A549 (cell line): ENCODE measurements at regions not wholly inside any gene's neighbourhood (a gene's known extent, or its start where the extent isn't known, plus 50 kb on each side); places are given as distances from the start of the nearest gene placed in this dataset.

ENCODE experiments used
- ATAC-seq, 2 experiments: fragments of 200-7000 bp in 1 of 2; fragments of >200 bp in 1 of 2; cut with Nextera tagmentation in 1 of 2; cut with Tn5 transposase in 1 of 2; 3 replicates each; pipeline versions ENCODE4 v1.8.0 to v1.9.1; 2018 to 2020; ENCODE audit warnings: mild to moderate bottlenecking in 1 of 2, moderate library complexity in 1 of 2
- CTCF ChIA-PET: fragments of 300-600 bp; sonication (Branson Sonifier 250); formaldehyde crosslinking; extraction: SDS; loops from one replicate; lab custom pipeline; 2021; ENCODE audit warnings: antibody characterized with exemption, inconsistent platforms; lab: Yijun Ruan, JAX
- POLR2A ChIA-PET: fragments of 350-600 bp; formaldehyde crosslinking; extraction: SDS; loops from one replicate; lab custom pipeline; 2021; ENCODE audit warnings: antibody characterized with exemption, inconsistent platforms; lab: Yijun Ruan, JAX
- DNase-seq, 2 experiments: peaks; one replicate each; pipeline versions ENCODE4 v3.0.0 to v3.0.0-alpha.2; 2011 to 2016; ENCODE audit warnings: low read depth in 1 of 2, low spot score in 1 of 2
- FAIRE-seq: peaks from 2 replicates; lab custom pipeline; 2011; peaks lifted over from hg19 to GRCh38; lab: Jason Lieb, UNC
- H3K27ac ChIP-seq, 2 experiments: fragments of >200 bp; sonication (Bioruptor Twin); formaldehyde crosslinking; 3 replicates each; pipeline ENCODE4 v1.5.1; 2016 to 2017
- H3K4me1 ChIP-seq: fragments of >200 bp; sonication (Bioruptor Twin); formaldehyde crosslinking; 3 replicates; pipeline ENCODE4 v1.6.1; 2016
- H3K4me2 ChIP-seq: fragments of >200 bp; sonication (Bioruptor Twin); formaldehyde crosslinking; 3 replicates; pipeline ENCODE4 v1.6.1; 2016
- H3K4me3 ChIP-seq: fragments of >200 bp; sonication (Bioruptor Twin); formaldehyde crosslinking; 3 replicates; pipeline ENCODE4 v1.5.1; 2016
- H3K9me3 ChIP-seq: fragments of >200 bp; sonication (Bioruptor Twin); formaldehyde crosslinking; 3 replicates; pipeline ENCODE4 v1.6.1; 2016
- CHD2 ChIP-seq: fragments of 150-350 bp; IDR thresholded peaks from 2 replicates; pipeline ENCODE4 v1.6.1; 2014; ENCODE audit warnings: low read length; ENCODE audit not compliant: partially characterized antibody
- CTCF ChIP-seq: fragments of >200 bp; sonication (Bioruptor Twin); formaldehyde crosslinking; IDR thresholded peaks from 3 replicates; pipeline ENCODE4 v1.5.1; 2016
- EHF ChIP-seq: fragments of 250-450 bp; sonication (Bioruptor Pico); IDR thresholded peaks from 2 replicates; pipeline ENCODE4 v1.5.0; 2020; ENCODE audit warnings: mild to moderate bottlenecking
- EP300 ChIP-seq, 2 experiments: fragments of >200 bp; sonication (Bioruptor Twin); formaldehyde crosslinking; IDR thresholded peaks; 2 replicates in 1 of 2; 3 replicates in 1 of 2; pipeline ENCODE4 v1.6.1; 2016 to 2017
- FOSL2 ChIP-seq, 2 experiments: fragments of 450-650 bp in 1 of 2; fragments of >200 bp in 1 of 2; sonication (Bioruptor Twin) in 1 of 2; formaldehyde crosslinking; IDR thresholded peaks; 2 replicates each; pipeline versions ENCODE4 v1.5.0 to v1.6.1; 2016 to 2020; ENCODE audit warnings: mild to moderate bottlenecking in 1 of 2, moderate library complexity in 1 of 2
- FOXS1 ChIP-seq: fragments of 250-450 bp; sonication (Bioruptor Pico); IDR thresholded peaks from 2 replicates; pipeline ENCODE4 v1.5.0; 2020; ENCODE audit warnings: mild to moderate bottlenecking, moderate library complexity
- HDAC2 ChIP-seq: fragments of 200-600 bp; sonication (generic); IDR thresholded peaks from 2 replicates; pipeline ENCODE4 v1.6.1; 2016
- HOXB13 ChIP-seq: fragments of 250-450 bp; sonication (Bioruptor Pico); IDR thresholded peaks from 2 replicates; pipeline ENCODE4 v1.5.0; 2020; ENCODE audit warnings: low read depth, mild to moderate bottlenecking, moderate library complexity
- JUNB ChIP-seq: fragments of >200 bp; sonication (Bioruptor Twin); formaldehyde crosslinking; IDR thresholded peaks from 2 replicates; pipeline ENCODE4 v1.6.1; 2016
- KDM5A ChIP-seq: fragments of 200-600 bp; sonication (generic); IDR thresholded peaks from 2 replicates; pipeline ENCODE4 v1.6.1; 2016; ENCODE audit warnings: antibody characterized with exemption, mild to moderate bottlenecking
- MAFK ChIP-seq: fragments of 450-650 bp; IDR thresholded peaks from 2 replicates; pipeline ENCODE4 v1.6.1; 2014; ENCODE audit not compliant: partially characterized antibody
- NR3C1 ChIP-seq: fragments of >200 bp; sonication (Bioruptor Twin); formaldehyde crosslinking; IDR thresholded peaks from 3 replicates; pipeline ENCODE4 v1.6.1; 2017
- PHF8 ChIP-seq: fragments of 200-600 bp; sonication (generic); IDR thresholded peaks from 2 replicates; pipeline ENCODE4 v1.6.1; 2016; ENCODE audit warnings: low read depth, mild to moderate bottlenecking, antibody characterized with exemption, moderate library complexity, borderline replicate concordance
- POLR2A ChIP-seq: IDR thresholded peaks from 2 replicates; pipeline ENCODE4 v1.6.1; 2012; ENCODE audit warnings: mild to moderate bottlenecking, low read length
- RARB ChIP-seq: fragments of 250-450 bp; sonication (Bioruptor Pico); IDR thresholded peaks from 2 replicates; pipeline ENCODE4 v1.8.0; 2021; ENCODE audit warnings: mild to moderate bottlenecking, moderate library complexity
- REST ChIP-seq: fragments of 200-600 bp; sonication (generic); IDR thresholded peaks from 2 replicates; pipeline ENCODE4 v1.6.1; 2016; ENCODE audit warnings: antibody characterized with exemption, mild to moderate bottlenecking, moderate library complexity
- SREBF2 ChIP-seq: fragments of 450-650 bp; IDR thresholded peaks from 2 replicates; pipeline ENCODE4 v1.6.1; 2014; ENCODE audit warnings: mild to moderate bottlenecking, moderate library complexity
- ZC3H11A ChIP-seq: fragments of 450-650 bp; IDR thresholded peaks from 2 replicates; pipeline ENCODE4 v1.6.1; 2014; ENCODE audit warnings: antibody characterized with exemption, mild to moderate bottlenecking
- ZNF302 ChIP-seq: fragments of 250-450 bp; sonication (Bioruptor Pico); IDR thresholded peaks from 2 replicates; pipeline ENCODE4 v1.9.0; 2021; ENCODE audit warnings: inconsistent platforms, mild to moderate bottlenecking, moderate library complexity
- WGBS: methylation state at CpG from one replicate; pipeline ENCODE4 v1.1.6; 2017; ENCODE audit errors: missing lambda C conversion rate; 5-methylcytosine and 5-hydroxymethylcytosine counted together
- TF ChIP-seq, protein P1 (sequence below): IDR thresholded peaks from 2 replicates; pipeline ENCODE4 v1.6.1; 2012
- TF ChIP-seq, protein P2 (sequence below): IDR thresholded peaks from 2 replicates; pipeline ENCODE4 v1.6.1; 2012; ENCODE audit warnings: low read depth, borderline replicate concordance
- TF ChIP-seq, protein P3 (sequence below): fragments of 250-450 bp; sonication (Bioruptor Pico); IDR thresholded peaks from 2 replicates; pipeline ENCODE4 v1.5.0; 2021; ENCODE audit warnings: mild to moderate bottlenecking, moderate library complexity, borderline replicate concordance

DNA sequence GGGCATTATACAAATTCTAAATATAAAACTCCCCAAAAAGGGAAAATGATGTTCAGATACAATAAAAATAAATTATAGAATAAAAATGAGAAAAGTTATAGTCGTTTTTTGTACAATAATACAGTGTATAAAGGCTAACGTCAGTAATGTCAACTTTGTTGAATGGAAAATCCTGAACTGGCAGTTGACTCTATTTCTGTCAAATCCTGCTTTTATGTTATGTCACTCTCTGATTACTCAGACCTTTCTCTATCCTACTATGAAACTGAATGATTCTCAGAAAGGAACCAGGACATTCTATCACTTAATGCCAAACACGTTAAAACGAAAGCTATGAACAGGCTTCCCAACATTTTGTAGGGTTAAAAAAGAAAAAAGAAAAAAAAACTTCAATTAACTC lies 636.4 kb downstream of the USP25 start:
- ATAC-seq (no peak), FAIRE-seq (no peak), DNase-seq (no peak)
- POLR2A ChIA-PET = no interaction called here
- Histone ChIP-seq H3K4me1 (no peaks in the 10 kb centered on the region), H3K9me3 (no peaks in the 10 kb centered on the region), H3K27ac (no peak overlapping the region), H3K4me2 (no peak overlapping the region), H3K4me3 (no peak overlapping the region)
- 66% methylated on average over 4 of the region's 4 CpGs for WGBS
- CTCF ChIA-PET = no interaction called here
- TF ChIP-seq EP300 (IDR thresholded peaks at IDR 0.05) = no peak
- TF ChIP-seq ZNF302 (CRISPR knock-in tag) = no peak
- TF ChIP-seq NR3C1 = no peak
- no peak for TF ChIP-seq FOXS1
- no peak for TF ChIP-seq REST
- TF ChIP-seq, protein P1, sequence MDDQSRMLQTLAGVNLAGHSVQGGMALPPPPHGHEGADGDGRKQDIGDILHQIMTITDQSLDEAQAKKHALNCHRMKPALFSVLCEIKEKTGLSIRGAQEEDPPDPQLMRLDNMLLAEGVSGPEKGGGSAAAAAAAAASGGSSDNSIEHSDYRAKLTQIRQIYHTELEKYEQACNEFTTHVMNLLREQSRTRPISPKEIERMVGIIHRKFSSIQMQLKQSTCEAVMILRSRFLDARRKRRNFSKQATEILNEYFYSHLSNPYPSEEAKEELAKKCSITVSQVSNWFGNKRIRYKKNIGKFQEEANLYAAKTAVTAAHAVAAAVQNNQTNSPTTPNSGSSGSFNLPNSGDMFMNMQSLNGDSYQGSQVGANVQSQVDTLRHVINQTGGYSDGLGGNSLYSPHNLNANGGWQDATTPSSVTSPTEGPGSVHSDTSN = no peak
- no peak for TF ChIP-seq JUNB
- no peak for TF ChIP-seq EHF

- CTCF ChIA-PET = interaction anchor here (1.0 kb wide), 1 partner anchor 284 kb away, joined by 3 read pairs; no protein-coding TSS in a partner anchor
- 97% methylated on average over 1 of the region's 1 CpG for WGBS
- ATAC-seq (no peak), FAIRE-seq (no peak), DNase-seq (no peak)
- POLR2A ChIA-PET = no interaction called here
- TF ChIP-seq CTCF = no peak
- TF ChIP-seq SREBF2 = no peak
- no peak for TF ChIP-seq RARB (CRISPR knock-in tag)
- TF ChIP-seq HOXB13 (CRISPR knock-in tag) = no peak
- TF ChIP-seq, protein P2, sequence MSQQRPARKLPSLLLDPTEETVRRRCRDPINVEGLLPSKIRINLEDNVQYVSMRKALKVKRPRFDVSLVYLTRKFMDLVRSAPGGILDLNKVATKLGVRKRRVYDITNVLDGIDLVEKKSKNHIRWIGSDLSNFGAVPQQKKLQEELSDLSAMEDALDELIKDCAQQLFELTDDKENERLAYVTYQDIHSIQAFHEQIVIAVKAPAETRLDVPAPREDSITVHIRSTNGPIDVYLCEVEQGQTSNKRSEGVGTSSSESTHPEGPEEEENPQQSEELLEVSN = no peak
- no peak for TF ChIP-seq FOSL2 (IDR thresholded peaks at IDR 0.05)
- no peak for TF ChIP-seq FOSL2 (CRISPR knock-in tag; IDR thresholded peaks at IDR 0.05)
- TF ChIP-seq ZC3H11A = no peak
- no peak for TF ChIP-seq MAFK
- TF ChIP-seq, protein P3, sequence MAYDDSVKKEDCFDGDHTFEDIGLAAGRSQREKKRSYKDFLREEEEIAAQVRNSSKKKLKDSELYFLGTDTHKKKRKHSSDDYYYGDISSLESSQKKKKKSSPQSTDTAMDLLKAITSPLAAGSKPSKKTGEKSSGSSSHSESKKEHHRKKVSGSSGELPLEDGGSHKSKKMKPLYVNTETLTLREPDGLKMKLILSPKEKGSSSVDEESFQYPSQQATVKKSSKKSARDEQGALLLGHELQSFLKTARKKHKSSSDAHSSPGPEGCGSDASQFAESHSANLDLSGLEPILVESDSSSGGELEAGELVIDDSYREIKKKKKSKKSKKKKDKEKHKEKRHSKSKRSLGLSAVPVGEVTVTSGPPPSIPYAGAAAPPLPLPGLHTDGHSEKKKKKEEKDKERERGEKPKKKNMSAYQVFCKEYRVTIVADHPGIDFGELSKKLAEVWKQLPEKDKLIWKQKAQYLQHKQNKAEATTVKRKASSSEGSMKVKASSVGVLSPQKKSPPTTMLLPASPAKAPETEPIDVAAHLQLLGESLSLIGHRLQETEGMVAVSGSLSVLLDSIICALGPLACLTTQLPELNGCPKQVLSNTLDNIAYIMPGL (CRISPR knock-in tag) = no peak
- no peak for TF ChIP-seq PHF8
- TF ChIP-seq HDAC2 = no peak
- no peak for TF ChIP-seq KDM5A
- TF ChIP-seq REST = no peak
- no peak for TF ChIP-seq CHD2
- no peak for TF ChIP-seq POLR2A
- H3K27ac ChIP-seq = no peak overlapping the region
- H3K4me3 ChIP-seq = no peak overlapping the region
- H3K4me2 ChIP-seq = no peak overlapping the region
- no peaks in the 10 kb centered on the region for H3K4me1 ChIP-seq
- no peaks in the 10 kb centered on the region for H3K9me3 ChIP-seq
Measured at GRCh38 chr21:16367079-16367478, 637.3 kb downstream of the USP25 start.
